ENCODE measurements at regions not wholly inside any gene's neighbourhood (a gene's known extent, or its start where the extent isn't known, plus 50 kb on each side); places are given as distances from the start of the nearest gene placed in this dataset.

DNA sequence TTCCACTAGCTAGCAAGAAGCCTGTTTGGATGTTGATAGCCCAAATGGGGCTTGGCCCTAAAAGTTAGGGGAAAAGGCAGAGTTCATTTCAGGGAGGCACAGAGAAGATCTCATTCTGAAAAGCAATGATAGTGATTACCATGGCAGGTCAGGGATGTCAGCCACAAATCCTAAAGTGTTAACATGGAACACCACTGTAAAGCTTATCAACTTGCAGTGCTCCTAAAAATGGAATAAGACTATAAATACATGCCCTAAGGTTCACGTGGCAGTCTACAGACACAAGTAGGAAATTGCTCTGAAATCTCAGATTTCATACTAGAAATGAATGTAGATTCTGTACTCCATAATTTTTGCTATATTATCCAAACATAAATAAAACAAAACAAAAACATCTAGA lies 280.0 kb upstream of the E2F7 start:
- no peak for TF ChIP-seq CTCF (IDR thresholded peaks at IDR 0.05; ENCODE audit: low read depth, low read length)
- TF ChIP-seq POLR2A (IDR thresholded peaks at IDR 0.05; ENCODE audit: extremely low read depth, insufficient read length): no peak
- TF ChIP-seq MAX (IDR thresholded peaks at IDR 0.05; ENCODE audit: low read depth, low read length): no peak
- TF ChIP-seq MYC (IDR thresholded peaks at IDR 0.05; ENCODE audit: low read depth, low read length): no peak
